ENCODE measurements at regions not wholly inside any gene's neighbourhood (a gene's known extent, or its start where the extent isn't known, plus 50 kb on each side); places are given as distances from the start of the nearest gene placed in this dataset.

DNA sequence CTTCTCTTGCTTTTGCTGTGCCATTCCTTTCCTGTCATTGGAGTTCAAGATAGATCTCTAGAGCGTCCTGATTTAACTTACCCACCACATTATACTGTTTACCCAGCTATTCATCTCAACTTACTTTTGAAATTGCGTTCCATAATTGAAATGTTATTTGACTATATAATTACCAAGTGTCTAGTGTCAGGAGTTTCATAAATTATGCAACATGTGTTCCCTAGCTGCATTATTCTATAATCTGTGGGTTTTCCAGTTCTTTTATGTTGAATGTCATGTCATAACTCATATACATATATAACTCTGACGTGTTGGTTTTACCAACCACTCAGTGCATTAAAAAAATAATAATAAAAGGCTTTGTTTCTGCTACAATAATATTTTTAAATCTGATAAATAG lies 285.9 kb upstream of the ARSJ start:
- TF ChIP-seq, protein P1, sequence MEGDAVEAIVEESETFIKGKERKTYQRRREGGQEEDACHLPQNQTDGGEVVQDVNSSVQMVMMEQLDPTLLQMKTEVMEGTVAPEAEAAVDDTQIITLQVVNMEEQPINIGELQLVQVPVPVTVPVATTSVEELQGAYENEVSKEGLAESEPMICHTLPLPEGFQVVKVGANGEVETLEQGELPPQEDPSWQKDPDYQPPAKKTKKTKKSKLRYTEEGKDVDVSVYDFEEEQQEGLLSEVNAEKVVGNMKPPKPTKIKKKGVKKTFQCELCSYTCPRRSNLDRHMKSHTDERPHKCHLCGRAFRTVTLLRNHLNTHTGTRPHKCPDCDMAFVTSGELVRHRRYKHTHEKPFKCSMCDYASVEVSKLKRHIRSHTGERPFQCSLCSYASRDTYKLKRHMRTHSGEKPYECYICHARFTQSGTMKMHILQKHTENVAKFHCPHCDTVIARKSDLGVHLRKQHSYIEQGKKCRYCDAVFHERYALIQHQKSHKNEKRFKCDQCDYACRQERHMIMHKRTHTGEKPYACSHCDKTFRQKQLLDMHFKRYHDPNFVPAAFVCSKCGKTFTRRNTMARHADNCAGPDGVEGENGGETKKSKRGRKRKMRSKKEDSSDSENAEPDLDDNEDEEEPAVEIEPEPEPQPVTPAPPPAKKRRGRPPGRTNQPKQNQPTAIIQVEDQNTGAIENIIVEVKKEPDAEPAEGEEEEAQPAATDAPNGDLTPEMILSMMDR (IDR thresholded peaks at IDR 0.05): no peak
- no peak overlapping the region for H3K27ac ChIP-seq

DNA sequence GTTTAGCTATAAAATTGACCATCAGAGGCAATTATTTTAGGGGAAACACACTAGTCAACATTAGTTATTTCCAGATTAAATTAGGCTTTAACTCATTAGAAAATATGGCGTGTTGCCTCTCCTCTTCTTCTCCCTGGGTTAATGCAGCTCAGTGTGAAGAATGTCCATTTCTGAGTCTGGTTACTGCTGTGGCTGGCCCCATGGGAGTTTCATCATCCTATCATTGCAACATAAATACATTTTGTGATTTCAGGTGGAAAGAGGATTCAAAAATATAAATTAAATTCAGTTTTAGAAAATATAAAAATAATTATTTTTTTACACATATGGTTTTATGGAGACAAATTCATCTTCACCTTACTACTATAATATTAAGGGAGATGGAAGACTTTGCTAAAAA lies 288.5 kb upstream of the ARSJ start:
- H3K27me3 ChIP-seq: no peaks in the 10 kb centered on the region
- no peak for DNase-seq (ENCODE audit: low spot score)
- H3K9me3 ChIP-seq: no peaks in the 10 kb centered on the region
- H3K36me3 ChIP-seq: no peaks in the 10 kb centered on the region
- no peak overlapping the region for H3K27ac ChIP-seq
- no peak overlapping the region for H3K4me3 ChIP-seq
- H3K4me1 ChIP-seq: no peaks in the 10 kb centered on the region
- TF ChIP-seq, protein P1 (IDR thresholded peaks at IDR 0.05): no peak

More for the DNA sequence above, 285.9 kb upstream of the ARSJ start:
- no peaks in the 10 kb centered on the region for H3K27me3 ChIP-seq
- no peak overlapping the region for H3K4me3 ChIP-seq
- H3K9me3 ChIP-seq: no peaks in the 10 kb centered on the region
- no peaks in the 10 kb centered on the region for H3K36me3 ChIP-seq
- H3K4me1 ChIP-seq: no peaks in the 10 kb centered on the region
- no peak for DNase-seq (ENCODE audit: low spot score)

DNA sequence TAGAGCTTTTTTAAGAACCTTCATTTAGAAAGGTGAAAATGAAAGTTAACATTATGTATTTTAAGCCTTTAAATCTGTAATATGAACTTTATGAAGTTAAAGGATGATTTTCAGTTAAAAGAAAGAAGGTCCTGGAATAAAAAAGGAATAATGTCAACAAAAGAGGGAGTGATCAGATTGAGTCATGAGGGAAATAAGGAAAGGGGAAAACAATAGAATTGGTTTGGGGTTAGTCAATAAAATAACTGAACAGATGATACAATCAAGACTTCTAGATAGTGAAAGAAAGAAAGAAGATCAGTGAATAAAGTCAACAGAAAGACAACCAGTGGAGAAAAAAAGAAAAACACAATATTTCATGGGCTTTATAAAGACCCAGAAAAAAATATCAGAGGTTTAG lies 291.6 kb upstream of the ARSJ start:
- TF ChIP-seq, protein P1 (IDR thresholded peaks at IDR 0.05): no peak
- Histone ChIP-seq H3K27ac (no peak overlapping the region), H3K4me3 (no peak overlapping the region), H3K4me1 (no peaks in the 10 kb centered on the region), H3K9me3 (no peaks in the 10 kb centered on the region), H3K36me3 (no peaks in the 10 kb centered on the region), H3K27me3 (no peaks in the 10 kb centered on the region)
- no peak for DNase-seq (ENCODE audit: low spot score)

DNA sequence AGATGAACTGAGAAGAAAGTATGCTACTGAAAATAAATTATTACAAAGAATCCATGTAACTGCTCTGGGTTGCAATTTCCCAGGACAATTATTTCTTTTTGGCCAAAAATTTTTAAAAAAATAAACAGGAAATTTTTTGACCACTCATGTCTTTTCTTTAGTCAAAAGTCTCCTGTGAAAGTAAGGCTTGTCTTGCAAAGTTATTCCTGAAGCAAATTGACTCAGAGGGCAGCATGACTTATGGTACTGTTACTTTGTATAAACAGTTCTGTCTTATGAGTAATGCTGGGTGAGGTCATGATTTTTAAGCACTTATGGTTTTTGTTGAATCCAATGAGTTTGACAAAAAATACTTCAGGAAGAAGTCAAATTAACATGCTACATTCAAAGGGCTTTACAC lies 292.8 kb upstream of the ARSJ start:
- TF ChIP-seq, protein P1 (IDR thresholded peaks at IDR 0.05): no peak
- no peak for DNase-seq (ENCODE audit: low spot score)
- no peak overlapping the region for H3K27ac ChIP-seq
- H3K4me1 ChIP-seq: no peaks in the 10 kb centered on the region
- H3K27me3 ChIP-seq: no peaks in the 10 kb centered on the region
- H3K36me3 ChIP-seq: no peaks in the 10 kb centered on the region
- H3K4me3 ChIP-seq: no peak overlapping the region
- no peaks in the 10 kb centered on the region for H3K9me3 ChIP-seq

DNA sequence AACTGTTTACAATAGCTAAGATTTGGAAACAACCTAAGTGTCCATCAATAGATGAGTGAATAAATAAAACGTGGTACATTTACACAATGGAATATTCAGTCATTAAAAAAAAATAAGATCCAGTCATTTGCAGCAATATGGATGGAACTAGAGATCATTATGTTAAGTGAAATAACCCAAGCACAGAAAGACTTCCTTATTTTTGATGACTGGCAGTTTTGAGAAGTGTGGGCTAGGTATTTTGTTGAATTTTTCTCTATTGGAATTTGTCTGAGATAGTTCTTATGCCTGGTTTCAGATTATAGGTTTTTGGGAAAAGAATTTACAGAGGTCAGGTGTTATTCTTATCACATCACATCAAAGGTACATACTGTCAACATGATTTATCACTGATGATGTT lies 293.8 kb upstream of the ARSJ start:
- H3K4me3 ChIP-seq: no peak overlapping the region
- H3K9me3 ChIP-seq: no peaks in the 10 kb centered on the region
- H3K27me3 ChIP-seq: no peaks in the 10 kb centered on the region
- TF ChIP-seq, protein P1 (IDR thresholded peaks at IDR 0.05): no peak
- H3K4me1 ChIP-seq: no peaks in the 10 kb centered on the region
- H3K36me3 ChIP-seq: no peaks in the 10 kb centered on the region
- no peak for DNase-seq (ENCODE audit: low spot score)
- H3K27ac ChIP-seq: no peak overlapping the region

DNA sequence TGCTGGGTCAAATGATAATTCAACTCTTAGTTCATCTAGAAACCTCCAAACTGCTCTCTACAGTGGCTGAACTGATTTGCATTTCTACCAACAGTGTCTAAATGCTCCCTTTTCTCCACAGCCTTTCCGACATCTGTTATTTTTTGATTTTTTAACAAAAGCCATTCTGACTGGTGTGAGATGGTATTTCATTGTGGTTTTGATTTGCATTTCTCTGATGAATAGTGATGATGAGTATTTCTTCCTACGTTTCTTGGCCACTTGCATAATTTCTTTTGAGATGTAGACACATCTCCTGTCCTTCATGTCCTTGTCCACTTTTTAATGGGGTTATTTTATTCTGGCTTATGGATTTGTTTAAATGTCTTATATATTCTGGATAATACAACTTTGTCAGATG lies 298.2 kb upstream of the ARSJ start:
- no peak for DNase-seq (ENCODE audit: low spot score)
- TF ChIP-seq, protein P1 (IDR thresholded peaks at IDR 0.05): no peak
- no peaks in the 10 kb centered on the region for H3K4me1 ChIP-seq
- no peaks in the 10 kb centered on the region for H3K27me3 ChIP-seq
- H3K9me3 ChIP-seq: no peaks in the 10 kb centered on the region
- H3K36me3 ChIP-seq: no peaks in the 10 kb centered on the region
- H3K4me3 ChIP-seq: no peak overlapping the region
- H3K27ac ChIP-seq: no peak overlapping the region
